H1 (cell line): ENCODE measurements at regions not wholly inside any gene's neighbourhood (a gene's known extent, or its start where the extent isn't known, plus 50 kb on each side); places are given as distances from the start of the nearest gene placed in this dataset.

ENCODE experiments used
- CTCF ChIA-PET: fragments of 300-600 bp; sonication (Branson Sonifier 250); formaldehyde crosslinking; loops from one replicate; lab custom pipeline; 2021; ENCODE audit not compliant: partially characterized antibody; lab: Charles Lee
- POLR2A ChIA-PET: fragments of 300-600 bp; sonication (Branson Sonifier 250); formaldehyde crosslinking; loops from one replicate; lab custom pipeline; 2021; ENCODE audit warnings: inconsistent platforms; ENCODE audit not compliant: partially characterized antibody; lab: Charles Lee
- DNase-seq, 2 experiments: peaks; one replicate each; pipeline versions ENCODE4 v3.0.0 to v3.0.0-alpha.2; 2010 to 2022; ENCODE audit warnings: low spot score in 2 of 2, low read depth in 1 of 2, mixed read lengths in 1 of 2
- FAIRE-seq: peaks from 2 replicates; lab custom pipeline; 2011; peaks lifted over from hg19 to GRCh38; lab: Jason Lieb, UNC
- H2AFZ ChIP-seq: 2 replicates; pipeline ENCODE4 v1.8.1; 2012; ENCODE audit warnings: low read length, inconsistent platforms
- H2AK5ac ChIP-seq: 2 replicates; pipeline ENCODE4 v1.6.1; 2013; ENCODE audit warnings: low read depth, low read length
- H2BK120ac ChIP-seq: replicated peaks from 2 replicates; pipeline ENCODE3; 2013; ENCODE audit warnings: low read depth, low read length, inconsistent platforms
- H2BK12ac ChIP-seq: 2 replicates; pipeline ENCODE4 v1.6.1; 2013; ENCODE audit warnings: low read depth, low read length
- H2BK15ac ChIP-seq: 2 replicates; pipeline ENCODE4 v1.6.1; 2013; ENCODE audit warnings: low read length
- H2BK20ac ChIP-seq: 2 replicates; pipeline ENCODE4 v1.6.1; 2013; ENCODE audit warnings: low read length
- H2BK5ac ChIP-seq: 2 replicates; pipeline ENCODE4 v1.6.1; 2013; ENCODE audit warnings: low read depth, low read length
- H3K14ac ChIP-seq: 2 replicates; pipeline ENCODE4 v1.6.1; 2013; ENCODE audit warnings: inconsistent platforms; ENCODE audit not compliant: insufficient read length
- H3K18ac ChIP-seq: 2 replicates; pipeline ENCODE4 v1.6.1; 2013; ENCODE audit warnings: low read length; ENCODE audit errors: extremely low read depth
- H3K23ac ChIP-seq: 2 replicates; pipeline ENCODE4 v1.6.1; 2013; ENCODE audit warnings: inconsistent platforms; ENCODE audit not compliant: insufficient read length
- H3K23me2 ChIP-seq: 2 replicates; pipeline ENCODE4 v1.6.1; 2013; ENCODE audit warnings: low read depth, low read length
- H3K27ac ChIP-seq: 2 replicates; pipeline ENCODE4 v1.6.1; 2011; ENCODE audit warnings: low read depth, low read length, inconsistent platforms
- H3K27me3 ChIP-seq, 4 experiments: replicated peaks in 1 of 4; 1 replicate in 1 of 4; 2 replicates in 3 of 4; pipeline versions ENCODE4 v1.6.1 to v1.8.1; 2011 to 2013; ENCODE audit warnings: low read length in 3 of 4, mild to moderate bottlenecking in 3 of 4, inconsistent platforms in 2 of 4, mixed read lengths in 2 of 4, moderate library complexity in 1 of 4; ENCODE audit not compliant: control insufficient read depth in 3 of 4, insufficient read depth in 3 of 4; ENCODE audit errors: extremely low read depth in 1 of 4
- H3K36me3 ChIP-seq, 4 experiments: 2 replicates each; pipeline versions ENCODE4 v1.6.1 to v1.8.1; 2011 to 2013; ENCODE audit warnings: mild to moderate bottlenecking in 4 of 4, low read length in 3 of 4, moderate library complexity in 2 of 4, control low read depth in 1 of 4, inconsistent platforms in 1 of 4; ENCODE audit not compliant: insufficient read depth in 4 of 4, control insufficient read depth in 2 of 4
- H3K4ac ChIP-seq: replicated peaks from 2 replicates; pipeline ENCODE3; 2013; ENCODE audit warnings: low read length, low read depth, mixed read lengths, inconsistent platforms; ENCODE audit not compliant: insufficient read length
- H3K4me1 ChIP-seq, 4 experiments: replicated peaks in 1 of 4; 1 replicate in 1 of 4; 2 replicates in 3 of 4; pipeline versions ENCODE4 v1.6.1 to v1.8.1; 2011 to 2013; ENCODE audit warnings: low read length in 3 of 4, inconsistent platforms in 2 of 4, mixed read lengths in 1 of 4; ENCODE audit not compliant: insufficient read depth in 4 of 4, control insufficient read depth in 3 of 4
- H3K4me2 ChIP-seq, 2 experiments: 2 replicates each; pipeline versions ENCODE4 v1.6.1 to v1.8.1; 2011 to 2013; ENCODE audit warnings: low read depth in 2 of 2, low read length in 2 of 2, control low read depth in 1 of 2, inconsistent platforms in 1 of 2, mild to moderate bottlenecking in 1 of 2; ENCODE audit not compliant: insufficient read depth in 1 of 2
- H3K4me3 ChIP-seq, 4 experiments: fragments of 200-600, 300-600 bp in 1 of 4; sonication (generic), shearing (Covaris generic), sonication (Bioruptor Twin) in 1 of 4; 2 replicates each; pipeline versions ENCODE4 v1.5.1 to v1.8.1; 2011 to 2016; ENCODE audit warnings: low read length in 4 of 4, low read depth in 3 of 4, control low read depth in 2 of 4, inconsistent platforms in 2 of 4, mild to moderate bottlenecking in 2 of 4, mixed read lengths in 1 of 4, moderate library complexity in 1 of 4; ENCODE audit not compliant: insufficient read depth in 2 of 4; ENCODE audit errors: extremely low read depth in 1 of 4
- H3K56ac ChIP-seq: replicated peaks from 2 replicates; pipeline ENCODE3; 2013; ENCODE audit warnings: low read depth, mild to moderate bottlenecking, mixed read lengths, low read length, inconsistent platforms; ENCODE audit not compliant: insufficient read length
- H3K79me1 ChIP-seq: 2 replicates; pipeline ENCODE4 v1.6.1; 2013; ENCODE audit warnings: low read depth, low read length, control low read depth
- H3K79me2 ChIP-seq, 2 experiments: 2 replicates each; pipeline versions ENCODE4 v1.6.1 to v1.8.1; 2012 to 2013; ENCODE audit warnings: low read length in 2 of 2, mild to moderate bottlenecking in 2 of 2, inconsistent platforms in 1 of 2; ENCODE audit not compliant: insufficient read depth in 2 of 2, control insufficient read depth in 1 of 2
- H3K9ac ChIP-seq, 4 experiments: replicated peaks in 1 of 4; 1 replicate in 1 of 4; 2 replicates in 3 of 4; pipeline versions ENCODE4 v1.6.1 to v1.8.1; 2011 to 2013; ENCODE audit warnings: low read depth in 3 of 4, low read length in 3 of 4, control low read depth in 2 of 4, mild to moderate bottlenecking in 2 of 4, moderate library complexity in 2 of 4, inconsistent platforms in 1 of 4; ENCODE audit errors: extremely low read depth in 1 of 4
- H3K9me3 ChIP-seq, 2 experiments: 2 replicates each; pipeline versions ENCODE4 v1.6.1 to v1.8.1; 2012 to 2013; ENCODE audit warnings: mild to moderate bottlenecking in 2 of 2, moderate library complexity in 2 of 2, control low read depth in 1 of 2, inconsistent platforms in 1 of 2, low read depth in 1 of 2, low read length in 1 of 2, mixed read lengths in 1 of 2; ENCODE audit not compliant: insufficient read depth in 2 of 2
- H4K20me1 ChIP-seq, 2 experiments: replicated peaks in 1 of 2; 2 replicates each; pipeline versions ENCODE3 to v1.8.1; 2011 to 2013; ENCODE audit warnings: inconsistent platforms in 2 of 2, low read length in 2 of 2, mild to moderate bottlenecking in 1 of 2; ENCODE audit not compliant: insufficient read depth in 2 of 2, control insufficient read depth in 1 of 2
- H4K5ac ChIP-seq: 2 replicates; pipeline ENCODE4 v1.6.1; 2013; ENCODE audit warnings: low read length, low read depth, mixed read lengths, inconsistent platforms; ENCODE audit not compliant: insufficient read length
- H4K8ac ChIP-seq: 2 replicates; pipeline ENCODE4 v1.8.0; 2013; ENCODE audit warnings: mild to moderate bottlenecking, moderate library complexity, low read length, inconsistent platforms; ENCODE audit not compliant: insufficient read depth; ENCODE audit errors: extremely low read depth
- H4K91ac ChIP-seq: replicated peaks from 2 replicates; pipeline ENCODE3; 2013; ENCODE audit warnings: low read length, mixed read lengths, inconsistent platforms; ENCODE audit not compliant: insufficient read length
- CEBPB ChIP-seq: IDR thresholded peaks from 2 replicates; pipeline ENCODE4 v1.6.1; 2012; ENCODE audit warnings: low read depth, low read length
- E2F6 ChIP-seq: IDR thresholded peaks from 2 replicates; pipeline ENCODE4 v1.6.1; 2012; ENCODE audit warnings: inconsistent platforms
- FOSL1 ChIP-seq: IDR thresholded peaks from 2 replicates; pipeline ENCODE4 v1.6.1; 2011; ENCODE audit warnings: mild to moderate bottlenecking, low read depth, low read length, moderate library complexity; ENCODE audit not compliant: insufficient read depth
- GABPA ChIP-seq: IDR thresholded peaks from 2 replicates; pipeline ENCODE4 v1.6.1; 2011; ENCODE audit warnings: mild to moderate bottlenecking, low read length, moderate library complexity, borderline replicate concordance; ENCODE audit not compliant: insufficient read depth
- KDM4A ChIP-seq: IDR thresholded peaks from one replicate; pipeline ENCODE4 v1.7.1; 2012; ENCODE audit warnings: low read depth, mild to moderate bottlenecking, moderate library complexity, low read length, inconsistent platforms; ENCODE audit not compliant: severe bottlenecking
- POLR2AphosphoS5 ChIP-seq: IDR thresholded peaks from 2 replicates; pipeline ENCODE4 v1.6.1; 2011; ENCODE audit warnings: low read depth, low read length
- RBBP5 ChIP-seq: IDR thresholded peaks from 2 replicates; pipeline ENCODE4 v1.7.1; 2012; ENCODE audit warnings: low read depth, mild to moderate bottlenecking, inconsistent platforms, low read length, moderate library complexity, borderline replicate concordance
- RNF2 ChIP-seq: fragments of 200-900, 300-1000 bp; sonication (generic); IDR thresholded peaks from 2 replicates; pipeline ENCODE4 v1.7.1; 2016; ENCODE audit warnings: borderline replicate concordance, low read depth, mild to moderate bottlenecking, antibody characterized with exemption, low read length; ENCODE audit not compliant: poor library complexity, severe bottlenecking; ENCODE audit errors: missing control alignments
- RXRA ChIP-seq: IDR thresholded peaks from 2 replicates; pipeline ENCODE4 v1.6.1; 2011; ENCODE audit warnings: low read depth, mild to moderate bottlenecking, low read length, moderate library complexity; ENCODE audit not compliant: insufficient read depth
- SP4 ChIP-seq: IDR thresholded peaks from 2 replicates; pipeline ENCODE4 v1.6.1; 2012; ENCODE audit warnings: low read length, inconsistent platforms
- SRF ChIP-seq: IDR thresholded peaks from 2 replicates; pipeline ENCODE4 v1.6.1; 2011; ENCODE audit warnings: mild to moderate bottlenecking, low read depth, low read length, moderate library complexity
- SUZ12 ChIP-seq: fragments of 200-600 bp; sonication (generic); IDR thresholded peaks from 2 replicates; pipeline ENCODE4 v1.6.1; 2012; ENCODE audit warnings: mild to moderate bottlenecking, inconsistent platforms, low read length, moderate library complexity, mixed read lengths
- ZNF274 ChIP-seq: IDR thresholded peaks from 2 replicates; pipeline ENCODE4 v1.7.0; 2012; ENCODE audit warnings: low read length, borderline replicate concordance; ENCODE audit errors: extremely low read depth
- WGBS, 2 experiments: shearing (Covaris generic) in 1 of 2; methylation state at CpG; one replicate each; pipeline versions ENCODE4 v1.1.6 to v1.1.7; 2013 to 2015; ENCODE audit warnings: low lambda C conversion rate in 2 of 2, mixed read lengths in 2 of 2, inconsistent platforms in 1 of 2, low coverage in 1 of 2, missing lambda C conversion rate in 1 of 2; ENCODE audit not compliant: insufficient replicate concordance in 2 of 2, insufficient coverage in 1 of 2, insufficient read length in 1 of 2; ENCODE audit errors: extremely low coverage in 1 of 2, missing lambda C conversion rate in 1 of 2; 5-methylcytosine and 5-hydroxymethylcytosine counted together

GRCh38 chr5:179435731-179436315 lies 90.6 kb upstream of the ADAMTS2 start:
- no peak overlapping the region for H2BK15ac ChIP-seq
- no peaks in the 10 kb centered on the region for H3K4me1 ChIP-seq
- H3K4me2 ChIP-seq = no peak overlapping the region
- no peak overlapping the region for H2AFZ ChIP-seq
- DNase-seq (no peak), FAIRE-seq (no peak)
- H3K23ac ChIP-seq = no peak overlapping the region
- H2BK12ac ChIP-seq = no peak overlapping the region
- H3K56ac ChIP-seq = no peak overlapping the region
- ChIA-PET POLR2A (no interaction called here), CTCF (interaction anchor here (0.7 kb wide), 1 partner anchor 19 kb away, joined by 3 read pairs; no protein-coding TSS in a partner anchor)
- no peak overlapping the region for H3K4ac ChIP-seq
- no peak overlapping the region for H3K14ac ChIP-seq
- 86% methylated on average over 9 of the region's 12 CpGs; no CpG with 5 or more reads in 1 of the 2 experiments for WGBS, 2 experiments
- no peak overlapping the region for H2BK20ac ChIP-seq
- no peaks in the 10 kb centered on the region for H4K20me1 ChIP-seq
- no peak overlapping the region for H2BK5ac ChIP-seq
- H3K79me2 ChIP-seq = no peaks in the 10 kb centered on the region
- H4K91ac ChIP-seq = no peak overlapping the region
- H3K27me3 ChIP-seq = no peaks in the 10 kb centered on the region; a peak in 1 of 7 replicates
- no peaks in the 10 kb centered on the region for H3K36me3 ChIP-seq
- H4K8ac ChIP-seq = no peak overlapping the region
- peaks cover 0 to 6% of the 10 kb centered on the region in 2 experiments; a peak in 1 of 4 replicates for H3K9me3 ChIP-seq
- H3K27ac ChIP-seq = no peak overlapping the region
- no peak overlapping the region for H2BK120ac ChIP-seq
- no peak overlapping the region for H3K4me3 ChIP-seq
- H3K79me1 ChIP-seq = no peaks in the 10 kb centered on the region
- H4K5ac ChIP-seq = no peak overlapping the region
- no peak overlapping the region for H3K18ac ChIP-seq
- H3K23me2 ChIP-seq = no peaks in the 10 kb centered on the region
- no peak overlapping the region for H3K9ac ChIP-seq
- H2AK5ac ChIP-seq = no peak overlapping the region
- TF ChIP-seq FOSL1 (no peak), RBBP5 (no peak), GABPA (no peak), RXRA (no peak), SRF (no peak), RNF2 (no peak), SUZ12 (no peak), ZNF274 (no peak), CEBPB (no peak), SP4 (no peak), E2F6 (no peak), POLR2AphosphoS5 (no peak), KDM4A (no peak)
